Adrenal gland (tissue), 5 donors: ENCODE measurements at regions not wholly inside any gene's neighbourhood (a gene's known extent, or its start where the extent isn't known, plus 50 kb on each side); places are given as distances from the start of the nearest gene placed in this dataset.

Experiments
- POLR2A ChIP-seq, 2 donors: fragments of 450-650 bp; IDR thresholded peaks; one replicate each; pipeline ENCODE4 v1.6.1; 2017; ENCODE audit warnings: antibody characterized with exemption in 2 of 2, mild to moderate bottlenecking in 2 of 2, moderate library complexity in 1 of 2
- TF ChIP-seq, protein P1 (sequence below), 6 experiments: fragments of 450-650 bp in 4 of 6; fragments of 200-600 bp in 2 of 6; sonication (generic) in 1 of 6; IDR thresholded peaks; 1 replicate in 5 of 6; 2 replicates in 1 of 6; pipeline versions ENCODE4 v1.5.1 to v1.8.0; 2016 to 2021; ENCODE audit warnings: antibody characterized with exemption in 6 of 6, mild to moderate bottlenecking in 2 of 6, moderate library complexity in 1 of 6
- donor health status: DM: no; HTN: no; CAD: no.

- TF ChIP-seq, protein P1, sequence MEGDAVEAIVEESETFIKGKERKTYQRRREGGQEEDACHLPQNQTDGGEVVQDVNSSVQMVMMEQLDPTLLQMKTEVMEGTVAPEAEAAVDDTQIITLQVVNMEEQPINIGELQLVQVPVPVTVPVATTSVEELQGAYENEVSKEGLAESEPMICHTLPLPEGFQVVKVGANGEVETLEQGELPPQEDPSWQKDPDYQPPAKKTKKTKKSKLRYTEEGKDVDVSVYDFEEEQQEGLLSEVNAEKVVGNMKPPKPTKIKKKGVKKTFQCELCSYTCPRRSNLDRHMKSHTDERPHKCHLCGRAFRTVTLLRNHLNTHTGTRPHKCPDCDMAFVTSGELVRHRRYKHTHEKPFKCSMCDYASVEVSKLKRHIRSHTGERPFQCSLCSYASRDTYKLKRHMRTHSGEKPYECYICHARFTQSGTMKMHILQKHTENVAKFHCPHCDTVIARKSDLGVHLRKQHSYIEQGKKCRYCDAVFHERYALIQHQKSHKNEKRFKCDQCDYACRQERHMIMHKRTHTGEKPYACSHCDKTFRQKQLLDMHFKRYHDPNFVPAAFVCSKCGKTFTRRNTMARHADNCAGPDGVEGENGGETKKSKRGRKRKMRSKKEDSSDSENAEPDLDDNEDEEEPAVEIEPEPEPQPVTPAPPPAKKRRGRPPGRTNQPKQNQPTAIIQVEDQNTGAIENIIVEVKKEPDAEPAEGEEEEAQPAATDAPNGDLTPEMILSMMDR (IDR thresholded peaks at IDR 0.05), result no peak
- TF ChIP-seq POLR2A (IDR thresholded peaks at IDR 0.05), result no peak
Observed at GRCh38 chrX:109049416-109049815, 313.1 kb upstream of the IRS4 start.
